Ureter (tissue), 1 donor: ENCODE measurements at regions not wholly inside any gene's neighbourhood (a gene's known extent, or its start where the extent isn't known, plus 50 kb on each side); places are given as distances from the start of the nearest gene placed in this dataset.

Experiments used
- DNase-seq: peaks from one replicate; pipeline ENCODE4 v3.0.0-alpha.2; 2020; ENCODE audit warnings: low spot score
- donor health status: DM: yes; HTN: yes; CAD: no.

DNA sequence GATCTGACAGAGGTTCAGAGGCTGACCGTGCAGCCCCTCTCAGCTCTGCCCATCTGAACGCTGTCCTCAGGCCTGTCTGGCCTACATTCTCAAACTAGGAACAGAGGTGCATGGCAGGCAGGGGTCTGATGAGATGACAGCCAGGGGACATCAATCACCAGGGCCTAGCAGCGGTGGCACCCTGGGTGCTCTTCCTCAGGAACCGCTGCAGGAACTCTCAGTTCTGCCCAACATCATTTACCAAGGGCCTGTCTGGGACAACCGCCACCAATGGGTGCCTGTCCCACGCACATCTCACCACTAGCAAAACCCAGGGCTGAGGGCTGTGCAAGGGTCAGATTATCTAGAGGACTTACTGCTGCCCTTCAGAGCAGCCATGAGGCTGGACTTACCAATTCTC lies 245.7 kb downstream of the TOMM20 start:
- DNase-seq: no peak

DNA sequence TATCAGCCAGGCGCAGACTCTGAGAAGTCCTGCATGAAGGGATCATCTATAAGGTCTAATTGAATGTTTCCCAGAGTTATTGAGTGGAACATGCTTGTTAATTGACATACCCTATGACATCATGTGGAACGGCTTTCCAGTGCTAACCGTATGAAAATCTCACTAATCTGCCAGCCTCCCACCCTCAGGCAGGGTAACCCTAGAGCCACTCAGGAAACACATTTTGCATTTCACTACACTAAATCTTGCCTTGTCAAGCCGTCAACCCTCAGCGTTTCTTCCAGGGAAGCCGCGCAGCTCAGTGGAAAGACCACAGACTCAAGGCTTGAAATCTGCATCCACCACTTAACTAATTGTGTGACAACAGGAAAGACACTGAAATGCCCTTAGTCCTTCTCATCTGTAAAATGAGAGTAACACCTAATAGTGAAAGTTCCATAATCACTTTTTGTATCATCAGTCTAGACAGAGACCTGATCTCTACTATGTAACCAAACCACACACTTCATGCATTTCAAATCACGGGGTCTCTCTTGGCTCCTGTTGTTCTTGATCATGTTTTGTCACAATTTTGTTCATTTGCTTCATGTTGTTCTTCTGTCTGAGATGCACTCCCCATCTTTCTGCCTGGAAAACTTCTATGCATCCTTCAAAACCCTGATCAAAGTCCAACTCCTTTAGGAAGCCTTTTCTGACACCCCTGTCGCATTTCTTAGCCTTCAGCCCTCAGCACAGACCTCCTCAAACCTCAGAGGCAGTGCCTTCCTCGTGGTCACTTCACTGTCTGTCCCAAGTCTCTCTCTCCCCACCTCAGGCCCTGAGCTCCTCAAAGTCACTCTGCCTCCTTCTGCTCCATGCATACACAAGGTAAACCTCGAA lies 246.5 kb downstream of the TOMM20 start:
- DNase-seq: no peak

DNA sequence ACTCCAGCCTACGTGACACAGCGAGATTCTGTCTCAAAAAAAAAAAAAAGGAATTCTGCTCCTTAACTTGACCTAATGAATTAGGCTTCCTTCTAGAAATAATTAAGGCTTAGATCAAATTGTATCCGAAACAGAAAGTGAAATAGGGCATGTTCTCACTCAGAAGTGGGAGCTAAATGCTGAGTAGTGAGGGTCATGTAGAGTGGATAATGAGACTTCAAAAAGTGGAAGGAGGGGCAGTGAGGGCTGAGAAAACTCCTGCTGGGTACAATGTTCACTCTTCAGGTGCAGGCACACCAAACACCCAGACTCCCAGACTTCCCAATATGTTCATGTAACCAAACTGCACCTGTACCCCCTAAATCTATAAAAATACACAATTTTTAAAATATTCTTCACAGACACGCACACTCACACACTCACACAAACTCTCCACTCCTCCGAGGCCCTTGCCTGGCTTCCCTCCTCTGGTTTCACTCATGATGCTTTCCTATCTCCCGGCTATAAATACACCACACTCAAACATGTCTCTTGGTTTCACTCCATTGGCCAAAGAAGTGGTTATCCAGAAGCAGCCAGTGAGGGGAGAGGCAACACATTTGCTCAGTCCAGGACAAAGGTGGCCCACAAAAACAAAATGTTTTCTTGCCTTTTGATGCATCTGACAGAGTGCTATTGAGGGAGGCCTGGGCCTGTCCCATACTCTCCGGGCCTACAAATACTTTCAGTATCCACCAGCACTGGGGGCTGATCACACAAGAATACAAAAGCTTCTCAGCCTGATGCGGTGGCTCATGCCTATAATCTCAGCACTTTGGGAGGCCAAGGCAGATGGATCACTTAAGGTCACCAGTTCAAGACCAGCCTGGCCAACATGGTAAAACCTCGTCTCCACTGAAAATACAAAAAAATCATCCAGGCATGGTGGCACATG lies 249.2 kb downstream of the TOMM20 start:
- DNase-seq: no peak

DNA sequence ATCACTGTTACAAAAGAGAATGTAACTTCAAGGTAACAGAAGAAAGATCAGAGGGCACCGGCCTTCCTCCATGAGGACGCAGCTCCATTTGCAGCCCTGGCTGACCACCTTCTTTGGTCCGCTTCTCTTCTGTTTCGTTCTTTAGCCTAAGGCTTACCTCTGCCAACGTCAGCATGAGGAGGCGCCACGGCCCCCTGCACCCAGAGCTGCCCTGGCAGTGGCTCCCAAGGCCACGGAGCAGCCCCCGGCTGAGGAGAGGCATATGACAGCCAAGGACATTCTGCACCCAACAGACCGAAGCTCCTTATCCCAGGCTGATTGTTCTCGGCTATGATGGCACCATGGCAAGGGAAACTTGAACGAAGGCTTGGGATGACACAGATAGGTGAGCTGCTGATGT lies 250.3 kb downstream of the TOMM20 start:
- no peak for DNase-seq

- DNase-seq: no peak
These were observed 250.9 kb downstream of the TOMM20 start for GRCh38 chr1:234877761-234878160.

- no peak for DNase-seq
These were observed 252.4 kb downstream of the TOMM20 start for GRCh38 chr1:234875953-234876855.

- no peak for DNase-seq
These were observed 253.2 kb downstream of the TOMM20 start for GRCh38 chr1:234875328-234875952.

DNA sequence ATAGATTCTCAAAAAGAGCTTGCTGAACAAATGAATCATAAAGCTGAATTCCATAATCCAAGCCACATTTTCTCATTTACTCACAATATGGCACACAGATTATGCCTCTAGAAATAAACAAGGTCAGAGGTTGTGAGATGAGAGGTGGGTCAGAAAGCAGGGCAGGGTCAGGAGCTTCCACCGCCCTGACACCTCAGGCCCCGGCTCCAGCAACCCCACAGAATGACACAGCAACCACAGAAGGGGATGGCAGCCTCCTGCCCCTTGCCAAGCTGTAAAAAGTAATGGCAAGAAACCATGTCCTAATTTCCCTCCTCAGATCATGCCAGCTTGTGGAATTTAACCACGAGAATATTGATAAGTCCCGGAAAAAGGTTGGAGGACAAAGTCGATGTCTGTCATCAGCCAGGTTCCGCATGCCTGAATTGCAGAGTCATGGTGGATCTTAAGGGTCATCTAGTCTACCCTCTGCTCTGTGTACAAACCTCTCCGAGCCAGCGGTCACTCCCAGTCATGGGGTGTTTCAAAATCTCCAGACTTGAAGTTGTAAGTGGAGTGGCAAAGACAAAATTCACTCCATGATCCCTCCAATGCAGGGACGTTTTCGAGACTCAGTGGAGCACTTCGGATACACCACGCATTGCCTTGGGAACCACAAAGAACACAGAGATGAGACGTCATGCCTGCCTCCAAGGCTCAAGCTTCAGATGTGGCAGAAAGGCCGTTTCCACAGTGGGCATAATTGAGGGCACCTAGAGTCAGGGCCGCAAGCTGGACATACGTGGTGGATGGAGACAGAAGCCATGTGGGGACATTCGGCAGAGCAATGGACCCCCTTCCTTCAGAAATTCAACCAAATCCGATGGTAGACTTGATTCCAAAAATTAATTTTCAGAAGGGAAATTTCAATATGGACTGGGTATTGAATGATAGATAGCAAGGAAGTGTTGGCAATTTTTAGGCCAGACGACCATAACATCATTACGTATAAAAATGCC lies 254.0 kb downstream of the TOMM20 start:
- no peak for DNase-seq

- no peak for DNase-seq
These were observed 256.8 kb downstream of the TOMM20 start for GRCh38 chr1:234871710-234872271.

- no peak for DNase-seq
These were observed 257.5 kb downstream of the TOMM20 start for GRCh38 chr1:234871039-234871709.

DNA sequence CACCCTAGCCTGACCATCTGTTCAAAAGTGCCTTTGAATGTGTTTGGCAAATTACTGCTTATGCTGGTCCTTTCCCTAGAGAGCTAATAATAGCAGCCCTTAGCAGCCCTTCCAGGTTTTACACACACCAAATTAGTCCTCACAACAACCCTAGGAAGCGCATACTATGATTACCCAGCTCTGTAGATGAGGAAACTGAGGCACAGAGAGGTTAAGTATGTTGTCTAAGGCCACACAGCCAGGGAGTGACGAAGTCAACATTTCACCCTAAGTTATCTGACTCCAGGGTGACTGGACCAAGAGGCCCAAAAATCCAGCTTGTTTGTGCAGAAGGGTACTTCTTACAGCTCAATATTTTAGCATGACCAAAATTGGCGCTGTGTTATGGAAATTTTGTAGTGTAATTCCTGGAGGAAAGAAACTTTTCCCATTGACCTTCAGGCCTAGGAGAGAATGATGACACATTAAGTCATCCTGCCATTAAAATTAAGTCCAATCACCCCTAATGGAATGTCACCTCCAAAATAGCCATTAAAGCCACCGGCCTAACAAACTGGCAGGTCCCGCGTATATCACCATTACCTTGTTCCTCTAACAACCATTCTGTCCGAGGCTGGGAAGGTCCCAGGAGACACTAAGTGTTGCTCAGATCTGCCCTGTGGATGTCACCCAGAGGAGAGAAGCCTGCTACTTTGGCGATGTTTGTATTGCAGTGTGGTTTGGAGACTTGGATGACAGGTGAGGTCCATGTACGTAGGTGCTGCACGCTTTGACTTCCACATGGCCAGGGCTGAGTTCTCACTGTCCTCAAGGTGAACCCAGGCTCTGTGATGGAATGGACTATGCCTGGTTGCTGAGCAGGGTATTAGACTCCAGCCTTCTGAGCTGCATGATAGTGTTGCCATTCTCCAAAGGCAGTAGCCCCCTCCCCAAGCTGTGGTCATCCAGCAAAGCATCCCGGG lies 258.3 kb downstream of the TOMM20 start:
- DNase-seq: no peak

DNA sequence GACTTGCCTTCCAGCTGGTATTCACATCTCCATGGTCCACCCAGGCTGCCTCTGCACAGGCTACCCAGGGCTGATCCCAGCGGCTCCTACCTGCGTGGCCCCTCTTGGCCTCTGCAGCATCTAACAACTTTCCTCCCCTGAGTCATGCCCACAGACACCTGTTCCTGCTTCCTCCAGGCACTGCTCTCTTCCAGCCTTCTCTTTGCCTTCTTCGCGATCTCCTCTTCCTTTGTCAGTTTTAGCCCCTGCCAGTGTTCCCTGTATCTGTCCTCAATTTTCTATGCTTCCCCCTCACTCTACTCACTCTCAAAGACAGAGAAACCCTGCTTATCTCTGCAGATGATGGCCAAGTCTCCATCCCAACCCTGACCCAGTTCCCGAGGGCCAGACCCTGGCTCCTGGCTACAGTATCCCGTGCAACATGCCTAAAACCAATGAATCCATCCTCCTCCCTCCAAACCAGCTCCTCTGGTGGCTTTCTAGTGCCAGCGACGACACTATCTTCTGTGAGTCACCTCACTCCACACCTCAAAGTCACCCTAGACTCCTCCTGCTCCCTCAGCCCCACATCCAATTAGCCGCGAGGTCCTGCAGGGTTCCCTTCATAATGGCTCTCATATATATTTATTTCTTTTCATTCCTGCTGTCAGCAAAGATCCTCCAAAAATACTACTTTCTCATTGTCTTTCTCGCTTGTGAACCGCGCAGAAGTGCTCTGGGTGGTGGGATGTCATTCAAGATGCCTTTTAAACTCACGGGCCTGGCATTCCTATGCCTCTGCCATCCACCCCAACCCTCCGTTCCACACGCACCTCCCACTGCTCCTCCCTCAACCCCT lies 259.2 kb downstream of the TOMM20 start:
- DNase-seq: no peak

DNA sequence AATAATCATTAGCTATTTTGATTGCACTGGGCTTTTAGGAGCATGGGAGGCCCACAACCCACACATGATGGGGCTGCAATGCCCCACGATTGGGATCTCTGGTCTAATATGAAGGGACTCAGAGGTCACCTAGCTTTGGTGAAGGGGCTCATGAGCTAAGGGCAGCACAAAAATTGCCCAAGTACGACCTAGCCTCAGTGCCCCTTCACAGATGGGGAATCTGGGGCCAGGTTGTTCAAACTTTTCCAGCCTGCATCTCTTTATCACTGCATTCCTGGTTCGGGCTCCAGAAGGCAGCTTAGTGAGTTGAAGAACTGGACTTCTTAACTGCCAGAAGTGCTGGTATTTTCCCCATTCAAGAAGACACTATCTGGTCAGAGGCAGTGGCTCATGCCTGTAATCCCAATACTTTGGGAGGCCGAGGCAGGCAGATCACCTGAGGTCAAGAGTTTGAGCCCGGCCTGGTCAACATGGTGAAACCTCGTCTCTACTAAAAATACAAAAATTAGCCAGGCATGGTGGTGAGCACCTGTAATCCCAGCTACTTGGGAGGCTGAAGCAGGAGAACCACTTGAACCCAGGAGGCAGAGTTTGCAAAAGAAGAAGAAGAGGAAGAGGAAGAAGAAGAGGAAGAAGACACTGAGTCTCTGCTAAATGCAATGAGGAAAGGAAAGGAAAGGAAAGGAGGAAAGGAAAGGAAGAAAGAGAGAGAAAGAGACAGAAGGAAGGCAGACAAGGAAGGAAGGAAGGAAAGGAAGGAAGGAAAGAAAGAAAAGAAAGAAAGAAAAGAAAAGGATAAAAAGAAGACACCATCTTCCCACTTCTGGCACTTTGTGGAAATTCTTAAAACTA lies 258.5 kb upstream of the IRF2BP2 start:
- DNase-seq: no peak

DNA sequence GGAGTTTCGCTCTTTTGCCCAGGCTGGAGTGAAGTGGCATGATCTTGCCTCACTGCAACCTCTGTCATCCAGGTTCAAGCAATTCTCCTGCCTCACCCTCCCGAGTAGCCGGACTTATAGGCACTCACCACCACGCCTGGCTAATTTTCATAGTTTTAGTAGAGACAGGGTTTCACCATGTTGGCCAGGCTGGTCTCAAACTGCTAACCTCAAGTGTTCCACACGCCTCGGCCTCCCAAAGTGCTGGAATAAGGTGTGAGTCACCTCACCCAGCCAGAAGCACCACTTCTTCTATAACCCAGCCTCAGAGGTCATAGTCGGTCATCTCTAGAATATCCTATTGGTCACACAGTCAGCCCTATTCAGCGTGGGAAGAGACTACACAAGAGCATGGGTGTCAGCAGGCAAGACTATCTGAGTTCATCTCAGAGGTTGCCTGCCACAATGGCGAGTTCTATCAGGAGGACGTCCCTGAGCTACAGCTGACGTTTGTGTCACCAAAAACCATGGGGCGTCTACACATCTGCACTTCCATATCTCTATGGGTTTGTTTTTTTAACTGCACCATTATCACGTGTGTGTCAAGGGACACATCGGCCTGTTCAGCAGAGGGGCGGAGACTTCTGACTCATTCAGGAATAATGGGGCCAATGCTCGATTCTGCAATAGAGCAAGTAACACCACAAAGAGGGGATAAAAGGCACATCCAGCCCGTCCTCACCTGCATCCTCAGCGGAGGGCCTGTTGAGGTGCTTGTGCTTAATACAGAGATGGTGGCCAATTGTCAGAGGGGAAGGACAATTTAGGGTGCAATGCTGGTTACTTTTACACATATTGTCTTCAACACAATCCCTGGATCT lies 256.3 kb upstream of the IRF2BP2 start:
- no peak for DNase-seq
